Activated T-cell treated with anti-CD3 and anti-CD28 coated beads, Interleukin-2, amount 50 U/mL, for 48 hours (primary cell): ENCODE measurements at regions not wholly inside any gene's neighbourhood (a gene's known extent, or its start where the extent isn't known, plus 50 kb on each side); places are given as distances from the start of the nearest gene placed in this dataset.

Experiments used
- DNase-seq, 2 experiments: peaks; one replicate each; pipeline ENCODE4 v3.0.0-alpha.2; 2020

DNA sequence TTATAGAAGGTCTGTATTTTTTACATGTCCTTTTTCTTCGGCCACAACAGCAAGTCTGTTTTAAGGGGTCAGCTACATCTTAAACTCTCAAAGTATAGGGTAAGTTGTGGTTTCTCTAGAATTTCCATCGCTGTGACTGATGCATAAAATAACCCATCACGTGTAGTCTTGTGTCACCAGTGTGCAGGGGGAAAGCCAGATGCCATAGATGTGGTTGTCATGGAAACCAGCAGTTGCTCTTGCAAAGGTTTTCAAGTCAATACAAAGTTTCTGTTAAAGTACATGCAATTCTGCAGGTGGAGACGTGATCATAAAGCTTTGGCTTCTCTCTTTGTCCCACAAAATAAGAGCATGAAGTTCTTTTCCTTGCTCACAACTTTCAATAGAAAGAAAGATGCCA lies 210.3 kb upstream of the ONECUT1 start:
- DNase-seq = no peak

DNA sequence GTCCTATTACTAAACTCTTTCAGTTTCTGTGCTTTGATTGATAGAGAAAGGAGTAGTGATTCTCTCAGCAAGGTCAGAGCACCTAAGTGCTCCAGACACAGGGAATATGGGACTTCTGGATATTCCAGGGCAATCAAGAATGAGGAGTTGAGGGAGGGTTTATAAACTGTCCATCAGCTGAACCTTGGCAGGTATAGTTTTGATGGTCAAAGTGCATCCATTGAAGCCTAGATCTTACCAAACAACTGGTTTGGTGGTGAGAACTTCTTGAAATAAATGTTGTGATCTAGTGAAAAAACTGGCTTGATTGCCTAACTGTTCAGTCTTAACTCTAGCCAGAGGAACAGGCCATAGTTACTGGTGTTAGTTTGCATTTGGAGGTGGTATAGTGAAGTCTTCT lies 207.0 kb upstream of the ONECUT1 start:
- DNase-seq = no peak

DNA sequence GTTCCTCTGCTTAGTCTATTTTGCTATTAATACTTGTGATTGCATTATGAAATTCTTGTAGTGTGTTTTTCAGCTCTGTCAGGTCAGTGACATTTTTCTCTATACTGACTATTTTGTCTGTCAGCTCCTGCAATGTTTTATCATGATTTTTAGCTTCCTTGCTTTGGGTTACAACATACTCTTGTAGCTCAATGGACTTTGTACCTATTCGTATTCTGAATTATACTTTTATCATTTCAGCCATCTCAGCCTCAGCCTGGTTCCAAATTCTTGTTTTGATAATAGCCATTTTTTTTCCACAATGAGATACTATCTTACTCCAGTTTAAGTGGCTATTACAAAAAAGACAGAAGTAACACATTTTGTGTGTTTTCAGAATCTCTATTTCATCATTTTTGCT lies 204.2 kb upstream of the ONECUT1 start:
- DNase-seq = no peak

DNA sequence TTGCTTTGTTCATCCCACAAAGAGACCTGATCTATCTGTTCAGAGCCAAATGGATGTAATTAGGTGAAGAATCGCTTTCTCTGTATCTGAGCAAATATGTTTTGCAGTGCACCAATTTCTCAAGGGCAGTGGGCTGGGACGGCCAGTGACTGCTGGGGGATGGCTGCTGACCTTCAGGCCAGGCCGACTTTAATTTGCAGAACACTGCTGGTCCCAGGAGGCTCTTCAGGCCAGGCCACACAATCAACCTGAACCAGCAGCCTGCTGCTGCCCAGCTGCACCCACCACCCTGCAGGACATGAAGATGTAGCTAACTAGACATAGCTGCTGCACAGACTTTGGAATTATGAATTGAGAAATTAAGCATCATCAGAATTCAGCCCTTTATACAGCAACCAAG lies 194.4 kb upstream of the ONECUT1 start:
- no peak for DNase-seq

DNA sequence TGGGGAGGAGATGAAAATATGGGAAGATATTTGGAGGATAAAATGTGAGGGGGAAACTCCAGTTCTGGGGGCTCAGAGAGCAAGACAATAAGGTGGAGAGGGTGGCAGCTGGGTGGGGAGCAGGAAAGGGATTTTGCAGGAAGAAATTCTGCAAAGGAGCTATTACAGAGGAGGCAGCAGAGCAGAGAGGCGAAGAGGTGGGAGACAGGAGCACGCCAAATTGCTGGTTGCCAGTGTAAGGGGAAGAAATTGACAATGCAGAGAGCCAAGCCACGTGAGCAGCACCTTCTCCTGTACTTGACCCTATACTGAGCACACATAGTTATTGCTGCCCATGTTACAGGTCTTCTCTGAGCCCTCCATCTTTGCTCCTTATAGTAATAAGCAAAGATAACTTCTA lies 190.3 kb upstream of the ONECUT1 start:
- DNase-seq = no peak

DNA sequence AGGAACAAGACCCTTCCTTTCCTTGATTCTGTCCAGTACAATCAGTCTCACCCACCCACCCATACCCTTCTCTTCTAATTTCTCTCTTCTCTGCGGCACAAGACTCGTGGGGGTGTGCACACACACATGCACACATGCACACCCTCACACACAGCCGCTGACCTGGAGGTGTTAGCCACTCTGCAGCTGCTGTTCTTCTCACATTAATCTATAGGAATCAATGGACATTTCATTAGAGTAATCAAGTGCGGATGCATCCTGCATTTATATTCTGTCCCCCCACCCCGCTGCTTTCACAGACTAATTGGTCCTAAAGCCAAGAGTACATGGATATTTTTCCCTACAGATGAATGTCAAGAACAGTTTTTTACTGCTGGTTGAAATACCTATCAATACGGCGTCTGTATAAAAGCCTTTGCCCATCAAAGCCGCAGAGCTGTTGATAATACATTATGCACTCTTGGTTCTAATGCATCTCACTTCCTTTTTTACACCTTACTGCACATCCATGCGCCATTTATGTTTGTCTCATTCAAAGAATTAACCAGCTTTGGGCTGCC lies 186.5 kb upstream of the ONECUT1 start:
- no peak for DNase-seq

DNA sequence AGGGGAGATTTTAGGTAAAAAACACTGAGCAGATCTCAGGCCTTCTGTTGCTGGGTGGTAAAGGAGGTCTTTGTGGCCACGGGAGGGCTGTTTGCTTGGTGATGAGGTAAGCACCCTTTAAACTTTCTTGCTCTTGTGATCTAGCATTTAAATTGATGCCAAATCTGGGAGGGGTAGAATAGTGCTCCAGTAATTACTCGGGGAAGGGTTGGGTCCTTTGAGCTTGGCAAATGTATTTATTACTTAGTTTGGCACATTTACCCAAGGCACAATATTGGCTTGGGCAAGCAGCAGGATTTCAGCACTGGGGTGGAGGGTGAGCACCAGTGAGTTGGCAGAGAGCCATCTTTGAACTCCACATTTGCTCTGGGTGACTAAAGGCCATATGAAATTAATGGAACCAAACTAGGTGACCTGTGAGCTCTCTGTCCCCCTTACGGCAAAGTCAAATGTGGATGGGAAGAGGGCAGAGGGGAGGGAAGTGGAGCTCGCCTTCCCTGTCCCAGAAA lies 185.9 kb upstream of the ONECUT1 start:
- DNase-seq = no peak

DNA sequence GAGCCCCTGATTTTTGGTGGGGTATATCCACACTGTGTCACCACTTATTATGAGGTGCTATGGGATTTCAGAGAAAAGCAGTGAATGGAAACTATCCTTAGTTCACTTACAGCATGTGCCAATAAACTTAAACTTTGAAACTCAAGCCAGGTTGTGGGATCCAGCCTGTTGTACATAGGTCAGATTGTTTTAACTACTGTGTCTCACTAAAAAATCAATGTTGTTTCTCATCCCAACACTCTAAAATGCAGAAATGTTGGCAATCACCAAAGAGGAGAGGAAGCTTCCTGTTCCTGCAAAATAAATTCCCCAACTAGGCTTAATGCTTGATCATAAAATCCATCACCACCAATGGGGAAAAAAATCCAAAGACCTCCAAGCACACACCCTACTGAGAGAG lies 173.7 kb upstream of the ONECUT1 start:
- no peak for DNase-seq

DNA sequence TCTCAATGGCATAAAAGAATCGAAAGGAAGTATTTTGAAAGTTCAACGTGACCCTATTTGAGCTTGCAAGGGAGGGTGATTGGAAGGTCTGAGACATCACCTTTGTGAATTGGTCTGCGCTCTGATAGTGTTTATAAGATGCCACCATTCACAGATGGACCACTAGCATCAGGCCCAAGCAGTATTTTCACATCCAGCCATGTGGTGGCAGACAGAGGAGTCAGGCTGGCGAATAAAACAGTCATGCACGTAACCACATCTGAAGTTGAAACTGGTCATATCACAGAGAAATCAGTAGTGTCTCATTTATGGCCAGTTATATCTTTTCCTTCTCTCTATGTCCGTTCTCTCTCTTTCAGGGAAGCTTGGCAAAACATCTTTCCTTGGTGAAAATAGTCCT lies 170.1 kb upstream of the ONECUT1 start:
- DNase-seq = no peak

DNA sequence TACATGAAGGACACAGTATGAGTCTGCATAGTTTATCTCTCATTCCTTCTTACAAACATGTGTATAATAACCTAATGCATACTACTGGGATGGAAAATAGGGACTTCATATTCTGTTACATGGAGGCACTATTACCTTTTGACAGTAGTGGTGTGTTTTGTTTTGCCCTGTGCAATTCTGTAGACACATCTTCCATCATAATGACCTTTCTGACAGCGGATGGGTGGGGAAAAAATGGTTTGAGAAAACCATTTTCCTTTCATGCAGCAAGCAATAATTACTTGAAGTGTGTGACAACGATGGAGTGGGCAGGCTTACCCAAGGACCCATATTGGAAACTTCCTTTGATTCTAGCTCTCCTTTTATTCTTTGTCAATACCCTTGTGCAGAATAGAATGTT lies 153.6 kb upstream of the ONECUT1 start:
- no peak for DNase-seq

DNA sequence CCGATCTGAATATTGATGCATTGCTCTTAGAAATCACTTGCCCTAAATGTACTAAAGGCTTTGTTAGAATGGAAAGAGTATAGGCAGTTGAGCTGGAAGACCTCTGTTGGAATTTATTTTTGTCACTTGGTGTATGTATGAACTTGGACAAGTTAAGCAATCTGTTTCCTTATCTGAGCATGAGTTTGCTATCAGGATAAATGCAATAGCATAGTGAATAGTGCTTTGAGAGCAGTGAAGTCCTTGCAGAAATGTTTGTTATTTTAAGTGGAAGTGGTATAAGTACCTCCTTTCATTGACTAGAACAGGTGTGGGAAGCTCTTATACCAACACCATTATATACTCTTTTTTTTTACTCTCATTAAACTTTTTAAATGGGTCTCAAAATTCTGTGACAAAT lies 146.4 kb upstream of the ONECUT1 start:
- DNase-seq = no peak

DNA sequence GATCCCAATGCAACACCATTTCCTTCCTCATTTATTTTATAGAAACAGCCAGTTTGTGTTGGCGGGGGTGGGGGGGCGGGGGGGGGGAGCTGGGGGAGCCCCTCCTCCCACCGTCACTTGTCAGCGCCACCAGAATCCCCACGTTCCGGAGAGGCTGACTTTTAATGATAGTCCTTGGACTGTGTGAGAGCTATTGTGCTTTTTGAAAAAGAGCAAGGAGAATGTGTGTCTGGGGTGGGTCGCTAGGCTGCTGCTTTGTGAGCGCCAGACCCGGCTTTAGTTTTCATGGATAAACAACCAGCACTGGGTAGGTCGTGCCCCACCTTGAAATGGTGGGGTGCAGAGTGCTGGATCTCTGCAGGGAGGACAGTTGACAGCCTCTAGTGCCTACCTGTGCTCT lies 135.0 kb upstream of the ONECUT1 start:
- DNase-seq = no peak

DNA sequence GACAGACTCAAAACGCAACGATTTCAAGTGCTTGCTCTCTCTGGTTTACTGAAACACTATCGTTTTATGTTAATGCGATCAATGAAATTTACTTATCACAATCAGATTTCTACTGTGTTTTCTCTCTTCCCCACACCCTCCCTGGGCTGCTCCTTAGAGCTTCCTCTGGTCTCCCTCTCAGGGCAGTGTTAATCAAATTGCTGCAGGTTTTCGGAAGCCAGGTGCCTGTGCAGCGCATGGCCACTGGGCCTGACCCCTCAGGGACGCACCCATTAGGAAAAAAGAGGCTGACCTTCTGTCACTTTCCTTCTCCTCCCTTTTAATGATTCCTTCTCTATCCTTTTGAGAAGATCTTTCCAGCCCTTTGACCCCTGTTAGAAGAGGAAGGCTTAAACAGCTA lies 134.5 kb upstream of the ONECUT1 start:
- no peak for DNase-seq

DNA sequence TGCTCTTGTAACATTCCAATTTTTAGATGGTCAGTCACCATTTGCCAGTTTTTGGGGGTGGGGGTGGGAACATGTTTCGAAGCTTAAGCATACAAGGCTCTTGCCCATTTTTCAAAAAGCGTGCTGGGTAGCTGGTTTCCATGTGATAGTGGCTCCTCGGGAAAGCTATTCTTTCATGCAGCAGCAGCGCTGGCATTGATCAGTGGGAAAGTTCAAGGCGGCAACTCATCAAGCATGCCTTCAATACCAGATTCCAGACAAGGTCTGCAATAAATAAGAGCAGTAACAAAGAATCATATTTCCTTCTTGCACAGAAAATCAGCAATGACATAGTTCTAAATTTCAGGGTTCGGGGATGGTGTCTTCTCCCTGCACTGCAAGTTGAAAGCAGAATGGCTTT lies 133.5 kb upstream of the ONECUT1 start:
- DNase-seq = no peak

DNA sequence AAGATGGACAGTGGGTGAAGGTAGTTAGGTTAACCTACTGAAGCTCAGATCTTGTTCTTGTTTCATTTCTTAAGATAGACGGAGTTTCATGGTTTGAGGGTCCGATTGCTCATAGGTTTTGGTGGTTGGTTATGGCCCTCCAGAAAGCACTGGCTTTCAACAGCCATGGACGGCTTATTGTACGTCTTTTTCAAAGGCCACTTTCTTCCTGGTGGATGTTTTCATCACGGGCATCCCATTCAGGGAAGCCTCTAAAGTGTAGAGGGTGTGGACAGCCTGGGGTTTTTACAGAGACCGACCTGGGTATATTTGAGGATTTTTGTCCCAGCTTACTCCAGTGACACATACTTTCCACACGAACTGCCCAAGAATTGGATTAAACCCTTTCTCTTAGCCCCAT lies 132.7 kb upstream of the ONECUT1 start:
- DNase-seq = no peak

DNA sequence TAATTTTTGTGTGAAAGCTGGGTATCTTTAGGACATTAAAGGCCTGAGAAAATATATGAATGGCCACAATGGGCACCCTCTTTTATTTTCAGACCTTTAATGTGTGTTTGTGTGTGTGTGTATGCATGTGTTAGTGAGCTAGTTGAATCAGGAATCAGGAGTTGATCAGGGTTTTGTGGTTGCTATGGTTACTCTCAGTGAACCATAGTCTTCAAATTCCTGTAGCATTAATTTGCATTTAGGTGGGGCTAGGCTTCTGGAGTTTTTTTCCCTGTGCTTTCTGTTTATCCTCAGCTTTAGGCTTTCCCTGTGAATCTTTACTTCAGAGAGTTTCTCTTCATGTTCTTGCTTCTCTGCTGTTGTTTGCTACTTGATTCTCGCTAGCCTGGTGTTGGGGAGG lies 122.0 kb upstream of the ONECUT1 start:
- DNase-seq = no peak

DNA sequence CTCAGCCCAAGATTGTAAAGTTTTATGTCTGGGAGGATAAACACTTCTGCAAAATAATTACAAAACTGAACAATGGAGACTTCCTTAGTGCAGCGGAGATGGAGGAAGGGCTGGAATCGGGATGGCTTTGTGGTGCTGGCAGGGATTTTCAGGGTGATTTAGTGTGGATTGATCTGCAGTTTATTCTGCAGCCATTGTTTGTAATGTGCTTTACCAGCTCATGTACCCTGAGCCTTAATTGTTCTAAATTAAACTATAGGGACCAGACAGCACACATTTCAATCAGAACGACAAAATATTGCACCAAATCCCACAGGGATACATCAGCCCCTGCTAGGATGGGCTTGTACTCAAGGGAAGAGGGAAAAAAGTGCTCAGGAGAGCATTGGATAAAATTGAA lies 103.2 kb upstream of the ONECUT1 start:
- DNase-seq = no peak

DNA sequence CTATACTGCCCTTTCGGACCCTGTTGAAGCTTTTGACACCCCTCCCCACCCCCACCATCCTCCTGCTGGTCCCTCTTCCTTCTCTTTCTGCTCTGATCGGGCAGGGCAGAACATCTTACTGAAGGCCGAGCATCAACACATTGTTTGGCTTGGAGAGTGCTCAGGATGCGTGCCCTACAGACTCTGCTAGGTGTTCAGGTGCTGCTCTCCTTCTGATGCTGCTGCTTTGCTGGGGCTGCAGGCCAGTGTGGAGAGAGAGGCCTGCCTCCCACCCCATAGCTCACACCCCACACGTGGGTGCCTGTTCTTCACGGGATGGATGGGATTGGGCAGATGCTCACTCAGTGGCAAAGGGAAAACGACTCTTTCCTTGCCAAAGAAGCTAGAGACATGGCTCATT lies 89.8 kb upstream of the ONECUT1 start:
- DNase-seq = no peak

DNA sequence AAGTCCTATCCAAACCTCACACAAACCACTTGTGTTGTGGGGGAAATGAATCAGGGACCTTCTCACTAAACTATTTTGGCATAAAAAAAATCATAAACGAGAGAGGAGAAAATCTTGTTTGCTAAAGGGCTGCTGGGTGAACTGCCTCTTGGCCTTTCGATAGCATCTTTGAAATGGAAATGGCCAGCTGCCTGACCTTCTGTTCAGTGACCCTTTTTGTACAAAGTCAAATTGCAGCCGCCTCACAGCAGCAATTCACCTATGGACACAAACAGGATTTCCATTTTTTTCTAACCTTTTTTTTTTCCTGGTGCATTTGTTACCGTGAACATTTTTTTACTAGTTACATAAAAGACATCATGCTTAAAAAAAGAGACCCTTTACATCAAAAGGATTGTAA lies 89.0 kb upstream of the ONECUT1 start:
- no peak for DNase-seq

DNA sequence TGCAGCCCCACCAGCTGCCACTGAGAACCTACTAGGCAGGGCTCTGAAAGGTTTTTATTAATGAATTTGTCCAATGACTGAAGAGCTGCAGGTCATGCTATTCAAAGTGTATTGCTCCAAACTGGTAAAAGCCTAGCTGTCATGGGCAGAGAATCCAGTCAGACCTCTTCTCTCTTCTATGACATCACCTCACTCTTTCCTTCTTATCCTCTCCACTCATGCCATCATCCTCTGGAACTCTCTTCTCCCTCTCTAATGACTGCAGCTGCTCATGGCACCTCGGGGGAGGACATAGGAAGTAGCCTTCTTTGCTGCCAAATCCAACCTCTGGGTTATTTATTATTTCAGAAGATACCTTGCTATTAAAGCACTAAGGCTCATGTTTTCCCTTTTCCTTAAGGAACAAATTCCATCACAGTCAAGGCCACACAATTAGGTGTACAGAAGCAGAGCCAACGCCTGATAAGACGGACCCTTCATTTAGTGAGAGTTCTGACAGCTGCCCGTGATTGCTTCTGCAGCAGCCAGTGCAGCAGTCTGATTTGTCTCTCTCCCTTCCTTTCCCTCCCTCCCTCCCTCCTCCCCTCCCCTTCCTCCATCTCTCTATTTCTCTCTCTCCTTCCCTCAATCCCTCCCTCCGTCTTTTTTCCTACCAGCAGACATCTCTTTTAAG lies 87.0 kb upstream of the ONECUT1 start:
- no peak for DNase-seq

DNA sequence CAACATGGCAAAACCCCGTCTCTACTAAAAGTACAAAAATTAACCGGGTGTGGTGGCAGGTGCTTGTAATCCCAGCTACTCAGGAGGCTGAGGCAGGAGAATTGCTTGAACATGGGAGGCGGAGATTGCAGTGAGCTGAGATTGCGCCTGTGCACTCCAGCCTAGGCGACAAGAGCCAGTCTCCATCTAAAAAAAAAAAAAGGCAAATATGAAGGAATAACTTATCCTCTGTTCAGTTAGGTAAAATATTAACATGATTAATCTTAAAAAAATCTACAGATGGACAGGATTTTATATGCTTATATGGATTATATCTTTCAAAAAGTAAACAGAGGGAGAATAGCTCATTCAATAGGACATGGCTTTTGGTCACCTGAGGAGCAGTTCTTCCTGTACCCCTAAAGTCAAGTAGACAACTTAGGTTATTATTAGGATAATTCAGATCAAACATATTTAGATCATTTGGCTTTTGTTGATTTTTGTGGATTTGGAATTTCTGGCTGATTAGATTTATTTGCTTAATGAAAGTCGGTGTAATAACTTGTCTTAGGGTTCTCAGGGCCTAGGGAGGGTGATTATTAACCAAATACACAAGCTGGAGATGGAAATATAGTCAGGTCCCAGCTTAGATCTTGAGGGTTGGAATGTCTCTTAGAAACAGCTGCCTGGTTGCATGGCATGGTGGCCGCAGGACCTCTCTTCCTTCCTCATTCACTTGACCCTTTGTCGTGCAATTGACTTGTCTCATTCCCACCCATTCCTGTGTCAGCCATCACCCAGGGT lies 82.1 kb upstream of the ONECUT1 start:
- no peak for DNase-seq

DNA sequence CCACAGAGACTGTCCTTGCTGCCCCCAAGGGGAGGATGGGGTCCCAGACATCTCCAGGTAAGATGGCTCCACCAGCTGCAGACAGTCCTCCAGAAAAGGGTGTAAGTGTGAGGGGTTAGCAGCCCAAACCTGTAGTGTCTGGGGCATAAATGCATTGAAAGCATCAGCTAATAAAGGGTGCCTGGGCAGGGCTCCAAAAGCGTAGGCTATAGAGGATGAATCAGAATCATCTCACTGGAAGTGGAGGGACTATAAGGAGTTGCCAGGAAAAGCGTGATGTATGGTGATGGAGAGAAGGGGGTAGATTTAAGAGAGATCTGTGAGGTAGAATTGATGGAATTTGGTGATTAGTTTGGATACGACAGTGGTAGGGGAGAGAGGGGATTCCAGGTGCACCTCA lies 79.9 kb upstream of the ONECUT1 start:
- no peak for DNase-seq

DNA sequence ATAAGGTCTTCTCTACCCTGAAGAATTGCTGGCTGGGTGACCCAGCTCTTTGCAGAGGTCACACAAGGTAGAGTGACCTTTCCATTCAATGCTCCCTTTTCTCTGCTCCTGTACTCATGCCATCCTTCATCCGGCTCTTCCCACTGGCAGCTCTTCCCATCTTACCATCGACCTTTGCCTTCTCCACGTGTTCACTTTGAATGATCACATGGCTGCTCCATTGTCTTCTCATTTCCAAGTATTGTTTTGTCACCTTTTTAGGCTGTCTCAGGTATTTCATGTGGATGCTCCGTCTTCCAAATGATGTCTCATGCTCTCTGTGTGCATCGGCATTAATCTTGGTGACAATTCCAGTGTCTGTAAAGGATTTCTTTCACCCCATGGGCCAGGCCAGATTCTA lies 76.6 kb upstream of the ONECUT1 start:
- no peak for DNase-seq

DNA sequence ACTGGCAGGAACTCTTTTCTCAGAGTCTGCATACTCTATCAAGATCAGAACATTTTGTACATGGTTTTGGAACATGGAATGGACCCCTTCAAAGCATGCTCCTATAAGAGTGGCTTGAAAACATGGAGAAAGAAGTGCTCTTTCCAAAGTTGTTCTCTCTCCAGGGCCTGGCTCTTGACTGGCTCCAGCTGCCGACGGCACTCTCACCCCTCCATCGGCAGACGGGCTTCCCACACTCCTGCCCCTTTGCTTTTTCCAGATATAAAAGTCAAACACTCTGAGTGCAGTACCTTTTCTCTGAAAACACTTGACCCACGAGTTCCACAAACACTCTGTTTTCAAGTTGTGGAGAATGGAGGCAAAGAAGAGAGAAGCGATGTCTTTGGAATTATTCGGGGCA lies 72.5 kb upstream of the ONECUT1 start:
- no peak for DNase-seq
